Thyroid gland (tissue), 4 donors: ENCODE measurements at regions not wholly inside any gene's neighbourhood (a gene's known extent, or its start where the extent isn't known, plus 50 kb on each side); places are given as distances from the start of the nearest gene placed in this dataset.
"Not testable (repeated sequence)": the region's sequence is repeated elsewhere in the genome, so short reads cannot be mapped to it uniquely, and the experiment has no call there.

Source experiments
- DNase-seq, 2 donors: peaks; one replicate each; pipeline ENCODE4 v3.0.0-alpha.2; 2019
- H3K27ac ChIP-seq, 3 donors: fragments of 200-600 bp; sonication (generic); 1 replicate in 2 of 3; 2 replicates in 1 of 3; pipeline ENCODE4 v1.5.1; 2016 to 2019; ENCODE audit warnings: mild to moderate bottlenecking in 1 of 3, moderate library complexity in 1 of 3
- H3K27me3 ChIP-seq: fragments of 200-600 bp; sonication (generic); one replicate; pipeline ENCODE4 v1.5.1; 2019
- H3K36me3 ChIP-seq, 2 donors: fragments of 200-600 bp; sonication (generic); one replicate each; pipeline ENCODE4 v1.5.1; 2016 to 2019
- H3K4me1 ChIP-seq, 2 donors: fragments of 200-600 bp; sonication (generic); one replicate each; pipeline ENCODE4 v1.5.1; 2017 to 2019
- H3K4me3 ChIP-seq, 3 donors: fragments of 200-600 bp; sonication (generic); replicated peaks in 1 of 3; 1 replicate in 2 of 3; 2 replicates in 1 of 3; pipeline ENCODE4 v1.5.1; 2016; ENCODE audit warnings: mild to moderate bottlenecking in 1 of 3
- H3K9me3 ChIP-seq: fragments of 200-600 bp; sonication (generic); one replicate; pipeline ENCODE4 v1.5.1; 2017
- POLR2A ChIP-seq, 2 donors: fragments of 450-650 bp; IDR thresholded peaks; one replicate each; pipeline ENCODE4 v1.6.1; 2017; ENCODE audit warnings: antibody characterized with exemption in 2 of 2, mild to moderate bottlenecking in 2 of 2, moderate library complexity in 1 of 2
- WGBS, 2 donors: methylation state at CpG; one replicate each; pipeline ENCODE4 v1.1.5; 2017; 5-methylcytosine and 5-hydroxymethylcytosine counted together
- intact Hi-C: fragments of 100-400 bp; cut with DNase I; formaldehyde crosslinking; loops from one replicate; pipeline ENCODE4 v1.15.1; 2023
- TF ChIP-seq, protein P1 (sequence below), 6 experiments: fragments of 200-600 bp in 3 of 6; fragments of 450-650 bp in 3 of 6; sonication (generic) in 3 of 6; IDR thresholded peaks; one replicate each; pipeline ENCODE4 v1.5.1; 2016 to 2019; ENCODE audit warnings: antibody characterized with exemption in 6 of 6, mild to moderate bottlenecking in 2 of 6, inconsistent platforms in 1 of 6, moderate library complexity in 1 of 6

DNA sequence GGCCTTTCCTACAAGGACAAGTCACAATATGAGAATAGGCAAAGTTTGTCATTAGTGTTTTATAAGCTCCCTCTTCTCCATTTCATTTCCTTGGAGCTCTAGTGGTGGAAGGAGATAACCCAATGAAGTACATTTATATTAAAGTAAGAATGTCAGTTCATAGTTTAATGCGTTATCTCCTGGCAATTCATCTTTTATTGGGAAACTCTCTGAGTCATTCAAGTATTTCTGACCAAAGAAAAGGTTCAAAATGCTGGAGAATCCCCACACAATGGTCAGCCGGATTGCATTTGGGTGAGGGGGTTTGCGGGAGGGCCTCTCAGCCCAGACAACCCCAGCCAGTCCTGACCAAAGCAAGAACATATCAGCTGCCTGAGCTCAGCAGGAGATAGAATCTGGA is 321.5 kb upstream of the NRP1 start:
- 94 to 99% methylated on average over 3 of the region's 3 CpGs for WGBS, 2 donors
- no peaks in the 10 kb centered on the region for H3K36me3 ChIP-seq
- intact Hi-C loops = no loop called here
- no peak overlapping the region for H3K27ac ChIP-seq
- H3K4me1 ChIP-seq = no peaks in the 10 kb centered on the region
- no peaks in the 10 kb centered on the region for H3K9me3 ChIP-seq
- DNase-seq = no peak
- no peaks in the 10 kb centered on the region for H3K27me3 ChIP-seq
- TF ChIP-seq POLR2A (IDR thresholded peaks at IDR 0.05) = no peak
- TF ChIP-seq, protein P1, sequence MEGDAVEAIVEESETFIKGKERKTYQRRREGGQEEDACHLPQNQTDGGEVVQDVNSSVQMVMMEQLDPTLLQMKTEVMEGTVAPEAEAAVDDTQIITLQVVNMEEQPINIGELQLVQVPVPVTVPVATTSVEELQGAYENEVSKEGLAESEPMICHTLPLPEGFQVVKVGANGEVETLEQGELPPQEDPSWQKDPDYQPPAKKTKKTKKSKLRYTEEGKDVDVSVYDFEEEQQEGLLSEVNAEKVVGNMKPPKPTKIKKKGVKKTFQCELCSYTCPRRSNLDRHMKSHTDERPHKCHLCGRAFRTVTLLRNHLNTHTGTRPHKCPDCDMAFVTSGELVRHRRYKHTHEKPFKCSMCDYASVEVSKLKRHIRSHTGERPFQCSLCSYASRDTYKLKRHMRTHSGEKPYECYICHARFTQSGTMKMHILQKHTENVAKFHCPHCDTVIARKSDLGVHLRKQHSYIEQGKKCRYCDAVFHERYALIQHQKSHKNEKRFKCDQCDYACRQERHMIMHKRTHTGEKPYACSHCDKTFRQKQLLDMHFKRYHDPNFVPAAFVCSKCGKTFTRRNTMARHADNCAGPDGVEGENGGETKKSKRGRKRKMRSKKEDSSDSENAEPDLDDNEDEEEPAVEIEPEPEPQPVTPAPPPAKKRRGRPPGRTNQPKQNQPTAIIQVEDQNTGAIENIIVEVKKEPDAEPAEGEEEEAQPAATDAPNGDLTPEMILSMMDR (IDR thresholded peaks at IDR 0.05) = no peak
- H3K4me3 ChIP-seq = no peak overlapping the region

GRCh38 chr10:33655165-33655815 is 320.8 kb upstream of the NRP1 start:
- Histone ChIP-seq H3K27me3 (no peaks in the 10 kb centered on the region), H3K36me3 (no peaks in the 10 kb centered on the region), H3K9me3 (no peaks in the 10 kb centered on the region), H3K4me1 (no peaks in the 10 kb centered on the region), H3K4me3 (no peak overlapping the region), H3K27ac (no peak overlapping the region)
- no peak for DNase-seq
- no peak for TF ChIP-seq POLR2A (IDR thresholded peaks at IDR 0.05)
- WGBS, 2 donors = 78 to 86% methylated on average over 8 of the region's 8 CpGs
- intact Hi-C loops = no loop called here

DNA sequence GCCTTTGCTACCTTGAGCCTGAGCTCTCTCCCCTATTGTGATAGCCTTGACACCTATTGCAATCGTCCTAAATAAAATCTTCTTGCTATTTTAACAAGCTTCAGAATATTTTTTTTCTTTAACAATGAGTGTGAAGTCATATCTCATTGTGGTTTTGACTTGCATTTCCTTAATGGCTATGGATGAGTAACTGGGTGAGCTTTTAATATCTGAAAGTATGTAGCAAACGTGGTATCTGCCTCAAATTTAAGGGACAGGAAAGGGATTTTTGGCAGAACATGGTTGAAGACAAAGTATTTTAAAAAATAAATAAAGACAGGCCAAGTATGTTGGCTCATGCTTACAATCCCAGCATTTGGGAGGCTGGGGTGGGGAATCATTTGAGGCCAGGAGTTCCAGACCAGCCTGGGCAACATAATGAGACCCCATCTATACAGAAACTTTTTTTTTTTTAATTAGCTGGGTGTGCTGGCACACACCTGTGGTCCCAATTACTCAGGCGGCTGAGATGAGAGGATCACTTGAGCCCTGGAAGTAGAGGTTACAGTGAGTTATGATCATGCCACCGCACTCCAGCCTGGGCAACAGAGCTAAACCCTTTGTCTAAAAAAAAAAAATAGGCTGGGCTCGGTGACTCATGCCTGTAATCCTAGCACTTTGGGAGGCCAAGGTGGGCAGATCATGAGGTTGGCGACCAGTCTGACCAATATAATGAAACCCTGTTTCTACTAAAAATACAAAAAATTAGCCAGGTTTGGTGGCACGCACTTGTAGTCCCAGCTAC is 319.3 kb upstream of the NRP1 start:
- Histone ChIP-seq H3K4me3 (no peak overlapping the region), H3K36me3 (no peaks in the 10 kb centered on the region), H3K27me3 (no peaks in the 10 kb centered on the region), H3K4me1 (no peaks in the 10 kb centered on the region), H3K27ac (no peak overlapping the region), H3K9me3 (no peaks in the 10 kb centered on the region)
- 84 to 87% methylated on average over 7 of the region's 7 CpGs for WGBS, 2 donors
- DNase-seq = no peak
- intact Hi-C loops = no loop called here
- TF ChIP-seq, protein P1 (IDR thresholded peaks at IDR 0.05) = no peak
- TF ChIP-seq POLR2A (IDR thresholded peaks at IDR 0.05) = no peak

DNA sequence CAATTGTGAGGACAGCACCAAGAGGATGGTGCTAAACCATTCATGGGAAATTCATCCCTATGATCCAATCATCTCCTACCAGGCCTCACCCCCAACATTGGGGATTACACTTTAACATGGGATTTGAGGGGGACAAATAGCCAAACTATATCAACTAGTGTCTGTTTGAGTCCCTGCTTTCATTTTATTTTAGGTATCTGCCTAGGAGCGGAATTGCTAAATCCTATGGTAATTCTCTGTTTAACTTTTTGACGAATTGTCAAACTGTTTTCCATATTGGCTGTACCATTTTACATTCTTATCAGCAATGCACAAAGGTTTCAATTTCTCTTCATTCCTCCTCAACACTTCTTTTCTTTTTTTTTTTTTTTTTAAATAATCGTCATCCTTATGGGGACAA is 318.4 kb upstream of the NRP1 start:
- intact Hi-C loops = no loop called here
- no peak overlapping the region for H3K4me3 ChIP-seq
- DNase-seq = no peak
- H3K27me3 ChIP-seq = no peaks in the 10 kb centered on the region
- H3K9me3 ChIP-seq = no peaks in the 10 kb centered on the region
- H3K4me1 ChIP-seq = no peaks in the 10 kb centered on the region
- no peaks in the 10 kb centered on the region for H3K36me3 ChIP-seq
- TF ChIP-seq, protein P1 (IDR thresholded peaks at IDR 0.05) = no peak
- TF ChIP-seq POLR2A (IDR thresholded peaks at IDR 0.05) = no peak
- 95 to 97% methylated on average over 3 of the region's 3 CpGs for WGBS, 2 donors
- H3K27ac ChIP-seq = no peak overlapping the region

GRCh38 chr10:33650131-33650530 is 315.7 kb upstream of the NRP1 start:
- H3K4me3 ChIP-seq, intact Hi-C loops, H3K36me3 ChIP-seq, H3K9me3 ChIP-seq, H3K27me3 ChIP-seq, H3K4me1 ChIP-seq, DNase-seq, H3K27ac ChIP-seq: not testable (repeated sequence)
- WGBS, 2 donors = 76 to 90% methylated on average over 2 of the region's 2 CpGs

GRCh38 chr10:33643042-33643441 is 308.6 kb upstream of the NRP1 start:
- no peaks in the 10 kb centered on the region for H3K9me3 ChIP-seq
- intact Hi-C loops = no loop called here

More at GRCh38 chr10:33643042-33643441, 308.6 kb upstream of the NRP1 start:
- no peaks in the 10 kb centered on the region for H3K36me3 ChIP-seq
- TF ChIP-seq, protein P1 (IDR thresholded peaks at IDR 0.05) = no peak
- TF ChIP-seq POLR2A (IDR thresholded peaks at IDR 0.05) = no peak
- H3K27ac ChIP-seq = no peak overlapping the region
- no peaks in the 10 kb centered on the region for H3K27me3 ChIP-seq
- H3K4me3 ChIP-seq = no peak overlapping the region
- no peak for DNase-seq
- H3K4me1 ChIP-seq = no peaks in the 10 kb centered on the region
